HFFc6 (cell line): ENCODE measurements at regions not wholly inside any gene's neighbourhood (a gene's known extent, or its start where the extent isn't known, plus 50 kb on each side); places are given as distances from the start of the nearest gene placed in this dataset.

Experiments
- DNase-seq: peaks from one replicate; pipeline ENCODE4 v3.0.0-alpha.2; 2018
- H3K27ac Mint-ChIP-seq: 2 replicates; pipeline ENCODE4 v1.8.0; 2020; ENCODE audit warnings: mild to moderate bottlenecking, mixed read lengths
- H3K27me3 Mint-ChIP-seq: 2 replicates; pipeline ENCODE4 v1.8.0; 2021; ENCODE audit warnings: mild to moderate bottlenecking, moderate library complexity, mixed read lengths; ENCODE audit not compliant: insufficient read depth
- H3K36me3 Mint-ChIP-seq: 2 replicates; pipeline ENCODE4 v1.8.0; 2021; ENCODE audit warnings: low read depth, mixed read lengths
- H3K4me1 Mint-ChIP-seq: 2 replicates; pipeline ENCODE4 v1.8.0; 2020; ENCODE audit warnings: low read depth, mixed read lengths
- H3K4me3 Mint-ChIP-seq: 2 replicates; pipeline ENCODE4 v1.8.0; 2020; ENCODE audit warnings: mild to moderate bottlenecking, moderate library complexity, mixed read lengths
- H3K9me3 Mint-ChIP-seq: 2 replicates; pipeline ENCODE4 v1.8.0; 2020; ENCODE audit warnings: mild to moderate bottlenecking, mixed read lengths
- CTCF ChIP-seq: fragments of 200-600 bp; sonication (generic); IDR thresholded peaks from 2 replicates; pipeline ENCODE4 v1.5.0; 2021; ENCODE audit warnings: antibody characterized with exemption, mild to moderate bottlenecking

GRCh38 chr2:220157312-220157711 lies 529.9 kb downstream of the SLC4A3 start:
- H3K36me3 Mint-ChIP-seq = no peaks in the 10 kb centered on the region
- H3K4me3 Mint-ChIP-seq = no peak overlapping the region
- H3K4me1 Mint-ChIP-seq = peaks cover 6% of the 10 kb centered on the region
- peaks cover 3% of the 10 kb centered on the region; the same call in 1 of the 2 replicates for H3K9me3 Mint-ChIP-seq
- TF ChIP-seq CTCF = no peak
- no peak for DNase-seq
- H3K27ac Mint-ChIP-seq = no peak overlapping the region
- H3K27me3 Mint-ChIP-seq = no peaks in the 10 kb centered on the region; the same call in 1 of the 2 replicates

- Mint-ChIP-seq H3K9me3 (peaks cover 3% of the 10 kb centered on the region; the same call in 1 of the 2 replicates), H3K27me3 (no peaks in the 10 kb centered on the region; the same call in 1 of the 2 replicates), H3K4me3 (no peak overlapping the region), H3K36me3 (no peaks in the 10 kb centered on the region), H3K4me1 (peaks cover 8% of the 10 kb centered on the region), H3K27ac (no peak overlapping the region)
- DNase-seq = no peak
- no peak for TF ChIP-seq CTCF
Measured at GRCh38 chr2:220159738-220160137, 532.3 kb downstream of the SLC4A3 start.

GRCh38 chr2:220162320-220162719 lies 534.9 kb downstream of the SLC4A3 start:
- Mint-ChIP-seq H3K27me3 (0 out of 2 replicates have a peak, but pooled peaks cover 2% of the 10 kb centered on the region), H3K4me1 (peaks cover 8% of the 10 kb centered on the region), H3K36me3 (no peaks in the 10 kb centered on the region), H3K27ac (no peak overlapping the region), H3K9me3 (peaks cover 3% of the 10 kb centered on the region; the same call in 1 of the 2 replicates), H3K4me3 (no peak overlapping the region)
- peak; percentile 4 for DNase-seq
- TF ChIP-seq CTCF = no peak

GRCh38 chr2:220163486-220163885 lies 536.1 kb downstream of the SLC4A3 start:
- Mint-ChIP-seq H3K4me1 (peaks cover 8% of the 10 kb centered on the region), H3K4me3 (no peak overlapping the region), H3K9me3 (peaks cover 3% of the 10 kb centered on the region; the same call in 1 of the 2 replicates), H3K27ac (no peak overlapping the region), H3K36me3 (no peaks in the 10 kb centered on the region), H3K27me3 (0 out of 2 replicates have a peak, but pooled peaks cover 2% of the 10 kb centered on the region)
- TF ChIP-seq CTCF = no peak
- DNase-seq = peak; percentile 18

- no peak for DNase-seq
- Mint-ChIP-seq H3K36me3 (no peaks in the 10 kb centered on the region), H3K4me1 (peaks cover 8% of the 10 kb centered on the region), H3K4me3 (no peak overlapping the region), H3K27me3 (0 out of 2 replicates have a peak, but pooled peaks cover 2% of the 10 kb centered on the region), H3K27ac (no peak overlapping the region), H3K9me3 (peaks cover 3% of the 10 kb centered on the region; the same call in 1 of the 2 replicates)
- no peak for TF ChIP-seq CTCF
Measured at GRCh38 chr2:220165401-220165800, 538.0 kb downstream of the SLC4A3 start.
